ENCODE measurements at regions not wholly inside any gene's neighbourhood (a gene's known extent, or its start where the extent isn't known, plus 50 kb on each side); places are given as distances from the start of the nearest gene placed in this dataset.

- no peak for TF ChIP-seq CTCF (conservative IDR thresholded peaks at IDR 0.05; ENCODE audit: low read length)
- TF ChIP-seq EZH2phosphoT487 (IDR thresholded peaks at IDR 0.05; ENCODE audit: borderline replicate concordance, low read depth, low read length) = no peak
These were observed 1158.6 kb downstream of the PLA2G4A start for GRCh38 chr1:187987236-187987776.

Measured in OCI-LY7 (cell line).